Neural cell (in vitro differentiated cells): ENCODE measurements at regions not wholly inside any gene's neighbourhood (a gene's known extent, or its start where the extent isn't known, plus 50 kb on each side); places are given as distances from the start of the nearest gene placed in this dataset.

Source experiments
- H2AFZ ChIP-seq: fragments of 200-600, 300-800 bp; sonication (generic), shearing (Covaris generic); 2 replicates; pipeline ENCODE4 v1.6.0; 2014; ENCODE audit warnings: low read depth, mild to moderate bottlenecking, antibody characterized with exemption, low read length, moderate library complexity
- H3F3A ChIP-seq: fragments of 200-600 bp; shearing (Covaris generic); 2 replicates; pipeline ENCODE4 v1.6.1; 2016; ENCODE audit warnings: mild to moderate bottlenecking, moderate library complexity, mixed read lengths, antibody characterized with exemption, low read length; ENCODE audit not compliant: insufficient read depth, poor library complexity, severe bottlenecking
- H3K27ac ChIP-seq: fragments of 200-600, 300-800 bp; sonication (generic), shearing (Covaris generic); 2 replicates; pipeline ENCODE4 v1.5.1; 2014; ENCODE audit warnings: mild to moderate bottlenecking, low read length, moderate library complexity
- H3K27me3 ChIP-seq: fragments of 300-800, 200-600 bp; sonication (generic), shearing (Covaris generic); 2 replicates; pipeline ENCODE4 v1.6.0; 2014; ENCODE audit warnings: mild to moderate bottlenecking, low read depth, low read length, moderate library complexity; ENCODE audit not compliant: insufficient read depth
- H3K36me3 ChIP-seq: fragments of 300-800, 200-600 bp; sonication (generic), shearing (Covaris generic); 2 replicates; pipeline ENCODE4 v1.5.1; 2014; ENCODE audit warnings: mild to moderate bottlenecking, antibody characterized with exemption, low read length, moderate library complexity; ENCODE audit not compliant: insufficient read depth
- H3K4me2 ChIP-seq: fragments of 300-800, 200-600 bp; sonication (generic), shearing (Covaris generic); 2 replicates; pipeline ENCODE4 v1.6.0; 2014; ENCODE audit warnings: mild to moderate bottlenecking, low read length
- H3K4me3 ChIP-seq: fragments of 300-800, 200-600 bp; sonication (generic), shearing (Covaris generic); 2 replicates; pipeline ENCODE4 v1.5.1; 2014; ENCODE audit warnings: mild to moderate bottlenecking, low read length, moderate library complexity
- H3K79me2 ChIP-seq: fragments of 200-600 bp; shearing (Covaris generic); replicated peaks from 2 replicates; pipeline ENCODE4 v1.6.0; 2014; ENCODE audit warnings: mild to moderate bottlenecking, low read length, moderate library complexity; ENCODE audit not compliant: insufficient read depth
- H3K9ac ChIP-seq: fragments of 300-800, 200-600 bp; sonication (generic), shearing (Covaris generic); 2 replicates; pipeline ENCODE4 v1.6.1; 2016; ENCODE audit warnings: mild to moderate bottlenecking, low read length, mixed read lengths
- H3K9me2 ChIP-seq: fragments of 200-600 bp; shearing (Covaris generic); 2 replicates; pipeline ENCODE4 v1.6.1; 2016; ENCODE audit warnings: mild to moderate bottlenecking, low read length, mixed read lengths; ENCODE audit not compliant: insufficient read depth
- H3K9me3 ChIP-seq: fragments of 200-600, 300-800 bp; sonication (generic), shearing (Covaris generic); 2 replicates; pipeline ENCODE4 v1.6.1; 2016; ENCODE audit warnings: mild to moderate bottlenecking, mixed run types, low read length, moderate library complexity, mixed read lengths
- H4K20me1 ChIP-seq: fragments of 200-600 bp; shearing (Covaris generic); 2 replicates; pipeline ENCODE4 v1.6.1; 2016; ENCODE audit warnings: mild to moderate bottlenecking, mixed run types; ENCODE audit not compliant: insufficient read depth
- EP300 ChIP-seq: fragments of 450-650 bp; conservative IDR thresholded peaks from 2 replicates; pipeline ENCODE4 v1.6.1; 2014; ENCODE audit warnings: antibody characterized with exemption, mild to moderate bottlenecking, moderate library complexity; ENCODE audit not compliant: poor library complexity, severe bottlenecking
- EZH2 ChIP-seq: fragments of 200-600, 300-800 bp; shearing (Covaris generic), sonication (generic); IDR thresholded peaks from 2 replicates; pipeline ENCODE4 v1.6.1; 2014; ENCODE audit warnings: antibody characterized with exemption, low read length, borderline replicate concordance, mild to moderate bottlenecking; ENCODE audit not compliant: insufficient read depth, poor library complexity, severe bottlenecking
- MXI1 ChIP-seq: fragments of 450-650 bp; conservative IDR thresholded peaks from 2 replicates; pipeline ENCODE4 v1.6.1; 2014; ENCODE audit warnings: antibody characterized with exemption, mild to moderate bottlenecking; ENCODE audit not compliant: poor library complexity, severe bottlenecking
- POLR2AphosphoS5 ChIP-seq: IDR thresholded peaks from 2 replicates; pipeline ENCODE4 v1.6.1; 2012
- RAD21 ChIP-seq: fragments of 450-650 bp; conservative IDR thresholded peaks from 2 replicates; pipeline ENCODE4 v1.6.1; 2014; ENCODE audit warnings: antibody characterized with exemption, mild to moderate bottlenecking, moderate library complexity
- REST ChIP-seq: IDR thresholded peaks from 2 replicates; pipeline ENCODE4 v1.6.1; 2012; ENCODE audit warnings: borderline replicate concordance
- SMC3 ChIP-seq: fragments of 450-650 bp; conservative IDR thresholded peaks from 2 replicates; pipeline ENCODE4 v1.6.1; 2014; ENCODE audit warnings: antibody characterized with exemption, mild to moderate bottlenecking, moderate library complexity; ENCODE audit not compliant: poor library complexity
- TAF1 ChIP-seq: IDR thresholded peaks from 2 replicates; pipeline ENCODE4 v1.6.1; 2012; ENCODE audit warnings: low read depth
- TF ChIP-seq, protein P1 (sequence below): fragments of 450-650 bp; IDR thresholded peaks from 2 replicates; pipeline ENCODE4 v1.5.1; 2014; ENCODE audit warnings: antibody characterized with exemption, mild to moderate bottlenecking, moderate library complexity; ENCODE audit not compliant: poor library complexity, severe bottlenecking

- H3K9ac ChIP-seq, result no peak overlapping the region
- H3K36me3 ChIP-seq, result no peaks in the 10 kb centered on the region
- no peaks in the 10 kb centered on the region for H4K20me1 ChIP-seq
- H3K27ac ChIP-seq, result no peak overlapping the region
- H3K27me3 ChIP-seq, result no peaks in the 10 kb centered on the region
- no peaks in the 10 kb centered on the region for H3K9me3 ChIP-seq
- no peak overlapping the region for H3K4me3 ChIP-seq
- H3K4me2 ChIP-seq, result no peak overlapping the region
- no peaks in the 10 kb centered on the region for H3K9me2 ChIP-seq
- TF ChIP-seq EZH2 (no peak), REST (no peak), EP300 (no peak), SMC3 (no peak), TAF1 (no peak), RAD21 (no peak), MXI1 (no peak), POLR2AphosphoS5 (no peak)
- TF ChIP-seq, protein P1, sequence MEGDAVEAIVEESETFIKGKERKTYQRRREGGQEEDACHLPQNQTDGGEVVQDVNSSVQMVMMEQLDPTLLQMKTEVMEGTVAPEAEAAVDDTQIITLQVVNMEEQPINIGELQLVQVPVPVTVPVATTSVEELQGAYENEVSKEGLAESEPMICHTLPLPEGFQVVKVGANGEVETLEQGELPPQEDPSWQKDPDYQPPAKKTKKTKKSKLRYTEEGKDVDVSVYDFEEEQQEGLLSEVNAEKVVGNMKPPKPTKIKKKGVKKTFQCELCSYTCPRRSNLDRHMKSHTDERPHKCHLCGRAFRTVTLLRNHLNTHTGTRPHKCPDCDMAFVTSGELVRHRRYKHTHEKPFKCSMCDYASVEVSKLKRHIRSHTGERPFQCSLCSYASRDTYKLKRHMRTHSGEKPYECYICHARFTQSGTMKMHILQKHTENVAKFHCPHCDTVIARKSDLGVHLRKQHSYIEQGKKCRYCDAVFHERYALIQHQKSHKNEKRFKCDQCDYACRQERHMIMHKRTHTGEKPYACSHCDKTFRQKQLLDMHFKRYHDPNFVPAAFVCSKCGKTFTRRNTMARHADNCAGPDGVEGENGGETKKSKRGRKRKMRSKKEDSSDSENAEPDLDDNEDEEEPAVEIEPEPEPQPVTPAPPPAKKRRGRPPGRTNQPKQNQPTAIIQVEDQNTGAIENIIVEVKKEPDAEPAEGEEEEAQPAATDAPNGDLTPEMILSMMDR, result no peak
- no peaks in the 10 kb centered on the region for H3F3A ChIP-seq
- H2AFZ ChIP-seq, result no peak overlapping the region
- no peaks in the 10 kb centered on the region for H3K79me2 ChIP-seq
Observed at GRCh38 chr12:85621041-85621440, 215.2 kb downstream of the RASSF9 start.

DNA sequence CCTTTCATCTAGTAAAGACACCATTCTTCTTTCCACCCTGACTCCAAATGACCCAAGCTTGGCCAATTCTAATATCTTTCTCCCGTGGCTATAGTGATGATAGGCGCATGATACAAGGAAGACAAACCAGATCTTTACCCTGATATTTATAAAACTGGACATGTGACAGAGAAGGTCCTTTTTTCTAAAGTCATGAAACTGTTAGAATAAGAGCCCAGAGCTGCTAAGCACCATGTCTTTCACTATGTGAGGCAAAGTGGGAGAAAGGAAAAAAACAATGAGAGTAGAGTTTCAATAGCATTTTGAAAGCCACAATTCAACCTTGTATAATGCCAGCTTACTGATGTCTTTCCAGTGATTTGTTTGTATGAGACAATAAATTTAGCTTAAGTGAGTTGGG, 212.4 kb downstream of the RASSF9 start:
- no peaks in the 10 kb centered on the region for H3K79me2 ChIP-seq
- no peaks in the 10 kb centered on the region for H3K9me2 ChIP-seq
- no peak overlapping the region for H3K4me3 ChIP-seq
- no peak overlapping the region for H3K4me2 ChIP-seq
- no peaks in the 10 kb centered on the region for H3K27me3 ChIP-seq
- TF ChIP-seq EZH2 (no peak), SMC3 (no peak), MXI1 (no peak), POLR2AphosphoS5 (no peak), EP300 (no peak), RAD21 (no peak), TAF1 (no peak), REST (no peak)
- TF ChIP-seq, protein P1, result no peak
- no peaks in the 10 kb centered on the region for H4K20me1 ChIP-seq
- no peak overlapping the region for H3K27ac ChIP-seq
- no peak overlapping the region for H3K9ac ChIP-seq
- no peaks in the 10 kb centered on the region for H3K36me3 ChIP-seq
- H2AFZ ChIP-seq, result no peak overlapping the region
- H3K9me3 ChIP-seq, result no peaks in the 10 kb centered on the region
- no peaks in the 10 kb centered on the region for H3F3A ChIP-seq
